Kasumi-1 (cell line): ENCODE measurements at regions not wholly inside any gene's neighbourhood (a gene's known extent, or its start where the extent isn't known, plus 50 kb on each side); places are given as distances from the start of the nearest gene placed in this dataset.
A peak's percentile ranks its signal among the peaks of the same experiment; 100 is the strongest.

Experiments
- DNase-seq, 2 experiments: peaks; one replicate each; lab custom pipeline; 2025; lab: John Stamatoyannopoulos, UW

DNA sequence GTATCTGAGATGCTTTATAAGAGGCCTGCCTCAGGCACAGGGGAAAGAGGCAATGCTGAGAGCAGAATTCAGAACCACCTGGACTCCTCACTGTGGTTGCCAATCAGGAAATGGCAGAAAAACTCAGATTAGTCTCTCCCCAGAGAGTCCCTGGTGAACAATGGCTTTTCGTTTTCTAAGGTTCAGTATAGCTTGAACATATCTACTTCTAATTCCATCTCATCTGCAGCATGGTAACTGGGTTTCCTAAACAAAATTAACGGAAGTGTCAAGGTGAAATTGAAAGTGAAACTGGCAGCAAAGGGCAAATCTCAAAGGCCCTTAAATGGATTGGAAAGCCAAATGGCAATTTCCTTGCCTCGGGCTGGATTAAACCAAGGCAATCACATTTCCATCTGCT is 480.2 kb upstream of the ACVR2A start:
- DNase-seq, result no peak

- DNase-seq, result no peak
These were observed 481.6 kb upstream of the ACVR2A start for GRCh38 chr2:147363181-147363580.

- no peak for DNase-seq
These were observed 486.5 kb upstream of the ACVR2A start for GRCh38 chr2:147358375-147358774.

DNA sequence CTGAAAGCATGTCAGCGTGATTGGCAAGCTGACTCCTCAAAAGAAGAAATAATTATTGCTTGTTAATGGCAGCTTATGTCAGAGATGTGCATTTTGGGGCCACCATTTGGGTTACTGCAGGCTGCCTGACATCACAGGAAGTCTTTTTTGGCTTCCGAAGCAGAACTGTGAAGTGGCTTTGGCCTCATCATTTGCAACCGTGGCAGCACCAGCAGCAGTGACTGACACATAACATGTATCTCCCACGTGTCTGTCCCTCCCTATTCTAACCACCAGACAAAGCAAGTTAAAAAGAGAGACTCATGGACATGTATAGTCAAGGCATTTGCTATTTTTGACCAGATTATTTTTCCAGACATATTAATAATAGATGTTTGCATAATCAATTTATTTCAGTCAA is 488.7 kb upstream of the ACVR2A start:
- DNase-seq, result no peak

- no peak for DNase-seq
These were observed 489.1 kb upstream of the ACVR2A start for GRCh38 chr2:147355706-147356105.

DNA sequence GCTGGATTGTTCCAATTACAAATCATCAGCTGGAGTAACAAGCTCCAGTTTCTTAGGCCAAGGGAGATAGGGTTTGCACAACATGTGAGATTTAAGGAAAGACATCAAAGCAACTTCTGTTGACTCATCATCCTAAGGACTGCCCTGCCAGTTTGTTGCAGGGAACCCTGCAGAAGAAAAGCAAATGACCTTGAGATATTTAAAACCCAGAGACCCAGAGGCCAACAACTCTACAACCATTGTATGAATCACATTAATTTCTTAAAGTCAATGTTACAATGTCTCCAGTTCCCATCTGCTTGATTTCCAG is 491.8 kb upstream of the ACVR2A start:
- DNase-seq, result no peak

DNA sequence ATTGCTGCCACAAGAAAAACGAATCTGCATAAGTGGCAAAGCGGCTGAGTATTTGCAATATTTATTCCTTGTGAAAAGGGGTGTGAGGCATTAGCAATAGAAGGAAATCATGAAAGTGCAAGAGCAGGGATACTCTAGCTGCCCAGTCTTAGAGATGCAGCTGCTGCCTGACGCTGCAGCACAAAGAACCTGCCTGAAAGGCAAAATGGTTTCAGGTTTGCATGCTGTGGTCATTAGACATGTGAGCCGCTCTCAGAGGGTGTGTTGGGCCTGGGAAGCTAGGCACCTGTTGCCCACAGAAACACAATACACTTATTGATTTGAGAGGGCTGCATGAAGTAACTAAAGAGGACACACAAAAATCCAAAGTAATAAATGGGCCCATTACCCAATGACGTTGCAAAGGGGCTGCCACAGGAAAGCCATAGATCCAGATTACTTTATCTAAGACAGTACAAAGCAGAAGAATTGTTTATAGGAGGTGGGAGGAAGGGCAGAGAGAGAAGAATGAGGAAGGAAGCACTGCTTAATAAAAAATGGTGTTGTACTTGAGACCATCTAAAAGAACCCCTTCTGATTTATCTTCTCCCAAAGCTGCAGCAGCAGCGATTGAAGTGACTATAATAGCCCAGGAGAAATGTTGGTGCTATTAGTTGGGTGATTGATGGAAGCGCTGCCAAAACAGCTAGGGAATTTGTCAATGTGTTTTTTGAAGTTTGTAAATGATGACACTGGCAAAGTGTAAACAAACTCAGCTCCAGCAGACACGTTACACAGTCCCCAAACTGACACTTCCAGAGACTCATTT is 492.4 kb upstream of the ACVR2A start:
- no peak for DNase-seq

GRCh38 chr2:147351784-147352183 is 493.0 kb upstream of the ACVR2A start:
- DNase-seq, result no peak

DNA sequence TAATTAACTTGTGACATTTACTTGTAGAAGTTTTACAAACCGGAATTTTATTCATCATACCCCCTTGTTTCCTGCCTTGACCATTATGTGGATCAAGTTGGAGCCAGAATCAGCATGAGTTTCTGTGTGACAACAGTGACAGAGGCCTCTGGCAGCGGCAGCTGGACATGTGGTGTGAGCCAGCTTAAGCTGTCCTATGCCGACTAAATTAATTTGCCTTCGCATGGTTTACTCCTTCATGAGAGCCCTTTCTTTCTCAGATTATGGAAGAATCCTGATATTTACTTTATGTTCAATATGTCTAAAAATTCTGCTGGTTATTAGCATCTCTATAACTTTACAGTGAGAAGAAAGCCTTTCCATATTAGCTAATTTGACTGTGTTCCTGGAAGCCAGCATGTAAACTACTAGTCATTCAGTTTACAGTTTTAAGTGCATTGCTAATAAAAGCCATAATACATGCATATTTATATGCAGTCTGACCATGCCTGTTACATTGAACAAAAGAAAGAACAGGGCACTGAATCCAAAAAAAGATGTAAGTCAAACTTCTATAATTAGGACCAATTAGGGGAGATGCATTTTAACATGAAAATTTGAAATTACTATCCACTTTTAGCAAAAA is 495.8 kb upstream of the ACVR2A start:
- no peak for DNase-seq

- no peak for DNase-seq
These were observed 498.7 kb upstream of the ACVR2A start for GRCh38 chr2:147346142-147346541.

DNA sequence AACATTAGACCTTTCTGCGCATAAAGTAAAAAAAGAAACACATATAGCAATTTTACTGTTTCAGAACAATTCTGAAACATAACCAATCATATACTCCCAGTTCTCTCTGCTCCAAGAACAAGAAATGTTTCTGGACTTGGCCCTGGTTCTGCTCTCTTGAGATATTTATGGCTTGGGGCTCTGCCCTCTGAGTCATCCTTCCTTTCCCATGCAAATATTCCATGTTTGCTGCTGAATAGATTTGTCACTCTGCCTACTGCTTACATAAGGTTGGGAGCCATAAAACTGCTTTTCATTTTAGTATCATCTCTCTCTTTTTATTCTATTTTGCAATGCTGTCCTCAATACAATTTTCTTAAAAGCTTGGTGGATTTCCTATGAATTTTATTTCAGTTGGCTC is 499.6 kb upstream of the ACVR2A start:
- no peak for DNase-seq

- no peak for DNase-seq
These were observed 502.5 kb upstream of the ACVR2A start for GRCh38 chr2:147342329-147342728.

DNA sequence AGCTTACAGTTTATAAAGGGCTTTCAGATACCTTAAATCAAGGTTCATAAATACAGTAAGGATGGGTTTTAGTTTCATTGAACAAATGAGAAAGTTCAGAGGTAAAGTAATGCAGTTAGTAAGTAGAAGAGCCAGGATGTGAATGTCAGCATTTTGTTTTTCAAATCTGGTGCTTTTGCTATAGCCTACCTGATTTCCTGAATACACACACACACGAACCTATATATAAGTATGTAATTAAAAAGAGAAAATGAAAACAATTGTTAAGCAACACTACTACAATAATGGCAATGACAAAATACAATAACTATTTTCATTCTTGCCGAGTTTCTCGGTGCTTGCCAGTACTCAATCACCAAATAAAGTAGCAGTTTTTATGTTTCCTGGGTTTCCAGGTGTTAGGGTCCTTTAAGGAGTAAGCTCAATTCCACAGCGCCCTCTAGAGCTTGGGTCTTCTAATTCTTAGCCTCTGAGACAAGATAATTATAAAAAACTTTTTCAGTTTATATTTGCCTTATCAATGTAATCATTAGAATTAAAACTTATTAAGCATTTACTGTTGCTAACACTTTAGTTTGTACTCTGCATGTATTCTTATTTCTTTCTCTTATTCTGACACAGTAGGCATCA is 512.9 kb upstream of the ACVR2A start:
- DNase-seq, result peak; percentile 50 to 69

- DNase-seq, result no peak
These were observed 513.9 kb upstream of the ACVR2A start for GRCh38 chr2:147330925-147331324.

GRCh38 chr2:147327613-147328012 is 517.2 kb upstream of the ACVR2A start:
- DNase-seq, result peak; percentile 59 to 69

- DNase-seq, result no peak
These were observed 518.8 kb upstream of the ACVR2A start for GRCh38 chr2:147325990-147326389.

DNA sequence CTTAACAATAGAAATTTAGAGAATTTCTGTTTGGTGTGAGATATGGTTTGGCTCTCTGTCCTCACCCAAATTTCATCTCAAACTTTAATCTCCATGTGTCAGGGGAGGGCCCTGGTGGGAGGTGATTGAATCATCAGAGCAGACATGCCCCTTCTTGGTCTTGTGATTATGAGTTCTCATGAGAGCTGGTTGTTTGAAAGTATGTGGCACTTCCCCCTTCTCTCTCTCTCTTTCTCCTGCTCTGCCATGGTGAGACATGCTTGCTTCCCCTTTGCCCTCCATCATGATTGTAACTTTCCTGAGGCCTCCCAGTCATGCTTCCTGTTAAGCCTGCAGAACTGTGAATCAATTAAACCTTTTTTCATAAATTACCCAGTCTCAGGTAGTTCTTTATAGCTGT is 524.7 kb upstream of the ACVR2A start:
- peak; percentile 13 to 20 for DNase-seq

GRCh38 chr2:147311058-147311430 is 533.8 kb upstream of the ACVR2A start:
- no peak for DNase-seq

GRCh38 chr2:147310335-147311057 is 534.3 kb upstream of the ACVR2A start:
- DNase-seq, result no peak

DNA sequence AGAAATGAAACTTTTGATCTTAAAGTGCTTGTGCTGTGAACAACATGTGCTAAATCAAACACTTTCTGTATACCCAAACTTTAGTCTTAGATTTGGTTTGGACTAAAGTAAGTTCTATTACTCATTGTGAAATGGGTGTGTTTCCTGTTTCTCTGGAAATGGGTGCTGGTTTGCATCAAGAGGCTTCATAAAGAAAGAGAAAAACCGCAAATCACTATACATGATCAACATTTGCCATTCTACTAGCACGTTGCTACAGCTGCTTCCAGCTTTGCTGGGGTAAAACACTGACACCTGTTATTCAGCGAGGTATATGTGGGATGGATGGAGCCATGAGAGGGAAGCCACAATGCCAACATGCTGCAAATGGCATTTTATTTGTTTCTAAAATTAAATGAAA is 547.0 kb upstream of the ACVR2A start:
- DNase-seq, result no peak

GRCh38 chr2:147294825-147295392 is 549.9 kb upstream of the ACVR2A start:
- no peak for DNase-seq

GRCh38 chr2:147293991-147294824 is 550.6 kb upstream of the ACVR2A start:
- DNase-seq, result no peak
